Uterus (tissue), 3 donors: ENCODE measurements at regions not wholly inside any gene's neighbourhood (a gene's known extent, or its start where the extent isn't known, plus 50 kb on each side); places are given as distances from the start of the nearest gene placed in this dataset.

Source experiments
- DNase-seq, 2 donors: peaks; one replicate each; pipeline ENCODE4 v3.0.0-alpha.2; 2019 to 2020
- H3K27ac ChIP-seq, 2 donors: fragments of 200-600 bp; sonication (generic); 1 replicate in 1 of 2; 2 replicates in 1 of 2; pipeline ENCODE4 v1.5.1; 2016 to 2018
- H3K27me3 ChIP-seq, 2 donors: fragments of 200-600 bp; sonication (generic); one replicate each; pipeline ENCODE4 v1.5.1; 2018 to 2019; ENCODE audit warnings: control low read depth in 1 of 2
- H3K36me3 ChIP-seq, 2 donors: fragments of 200-600 bp; sonication (generic); one replicate each; pipeline ENCODE4 v1.5.1; 2019; ENCODE audit warnings: control low read depth in 1 of 2
- H3K4me1 ChIP-seq, 2 donors: fragments of 200-600 bp; sonication (generic); one replicate each; pipeline ENCODE4 v1.5.1; 2018 to 2019; ENCODE audit warnings: control low read depth in 1 of 2
- H3K4me3 ChIP-seq, 2 donors: fragments of 200-600 bp; sonication (generic); 1 replicate in 1 of 2; 2 replicates in 1 of 2; pipeline ENCODE4 v1.5.1; 2018 to 2019; ENCODE audit warnings: mild to moderate bottlenecking in 1 of 2
- H3K9me3 ChIP-seq, 2 donors: fragments of 200-600 bp; sonication (generic); one replicate each; pipeline ENCODE4 v1.5.1; 2019; ENCODE audit warnings: control low read depth in 1 of 2
- CTCF ChIP-seq, 4 experiments: fragments of 200-600 bp in 2 of 4; fragments of 450-650 bp in 2 of 4; sonication (generic) in 2 of 4; IDR thresholded peaks; one replicate each; pipeline ENCODE4 v1.5.1; 2016 to 2019; ENCODE audit warnings: antibody characterized with exemption in 4 of 4, mild to moderate bottlenecking in 2 of 4, moderate library complexity in 1 of 4
- POLR2A ChIP-seq, 2 donors: fragments of 450-650 bp; IDR thresholded peaks; one replicate each; pipeline ENCODE4 v1.6.1; 2016; ENCODE audit warnings: antibody characterized with exemption in 2 of 2, mild to moderate bottlenecking in 1 of 2, moderate library complexity in 1 of 2
- intact Hi-C: fragments of 100-400 bp; cut with DNase I; formaldehyde crosslinking; loops from one replicate; pipeline ENCODE4 v1.15.1; 2023; ENCODE audit warnings: low total_unique reads
- donor health status: DM: yes; HTN: yes; CAD: no.

GRCh38 chr20:55656231-55656775 is 349.0 kb downstream of the CBLN4 start:
- H3K4me1 ChIP-seq = no peaks in the 10 kb centered on the region
- H3K9me3 ChIP-seq = no peaks in the 10 kb centered on the region
- H3K36me3 ChIP-seq = no peaks in the 10 kb centered on the region
- no peak for TF ChIP-seq CTCF (IDR thresholded peaks at IDR 0.05)
- no peak for TF ChIP-seq POLR2A (IDR thresholded peaks at IDR 0.05)
- H3K27me3 ChIP-seq = no peaks in the 10 kb centered on the region
- intact Hi-C loops = no loop called here
- H3K27ac ChIP-seq = no peak overlapping the region
- H3K4me3 ChIP-seq = no peak overlapping the region
- no peak for DNase-seq

- H3K9me3 ChIP-seq = no peaks in the 10 kb centered on the region
- no peaks in the 10 kb centered on the region for H3K4me1 ChIP-seq
- DNase-seq = no peak
- H3K27me3 ChIP-seq = no peaks in the 10 kb centered on the region
- no peak for TF ChIP-seq CTCF (IDR thresholded peaks at IDR 0.05)
- TF ChIP-seq POLR2A (IDR thresholded peaks at IDR 0.05) = no peak
- intact Hi-C loops = no loop called here
- no peaks in the 10 kb centered on the region for H3K36me3 ChIP-seq
- H3K27ac ChIP-seq = no peak overlapping the region
- no peak overlapping the region for H3K4me3 ChIP-seq
Observed at GRCh38 chr20:55650657-55651360, 354.5 kb downstream of the CBLN4 start.

GRCh38 chr20:55649254-55649653 is 356.1 kb downstream of the CBLN4 start:
- Histone ChIP-seq H3K36me3 (no peaks in the 10 kb centered on the region), H3K4me3 (no peak overlapping the region), H3K27ac (no peak overlapping the region), H3K4me1 (no peaks in the 10 kb centered on the region), H3K27me3 (no peaks in the 10 kb centered on the region), H3K9me3 (no peaks in the 10 kb centered on the region)
- no peak for DNase-seq
- intact Hi-C loops = no loop called here
- TF ChIP-seq CTCF (IDR thresholded peaks at IDR 0.05) (no peak), POLR2A (IDR thresholded peaks at IDR 0.05) (no peak)

- DNase-seq = no peak
- H3K9me3 ChIP-seq = no peaks in the 10 kb centered on the region
- no peaks in the 10 kb centered on the region for H3K27me3 ChIP-seq
- TF ChIP-seq POLR2A (IDR thresholded peaks at IDR 0.05) (no peak), CTCF (IDR thresholded peaks at IDR 0.05) (no peak)
- H3K4me3 ChIP-seq = no peak overlapping the region
- no peaks in the 10 kb centered on the region for H3K36me3 ChIP-seq
- intact Hi-C loops = no loop called here
- H3K27ac ChIP-seq = no peak overlapping the region
- no peaks in the 10 kb centered on the region for H3K4me1 ChIP-seq
Observed at GRCh38 chr20:55646851-55647250, 358.5 kb downstream of the CBLN4 start.

GRCh38 chr20:55641497-55641896 is 363.8 kb downstream of the CBLN4 start:
- H3K4me1 ChIP-seq = no peaks in the 10 kb centered on the region
- no peak for DNase-seq
- no peak overlapping the region for H3K4me3 ChIP-seq
- H3K9me3 ChIP-seq = no peaks in the 10 kb centered on the region
- intact Hi-C loops = no loop called here
- H3K36me3 ChIP-seq = no peaks in the 10 kb centered on the region
- no peaks in the 10 kb centered on the region for H3K27me3 ChIP-seq
- no peak overlapping the region for H3K27ac ChIP-seq
- no peak for TF ChIP-seq CTCF (IDR thresholded peaks at IDR 0.05)
- TF ChIP-seq POLR2A (IDR thresholded peaks at IDR 0.05) = no peak
